Fibroblast of skin of right biceps (primary cell): ENCODE measurements at regions not wholly inside any gene's neighbourhood (a gene's known extent, or its start where the extent isn't known, plus 50 kb on each side); places are given as distances from the start of the nearest gene placed in this dataset.
"Not testable (repeated sequence)": the region's sequence is repeated elsewhere in the genome, so short reads cannot be mapped to it uniquely, and the experiment has no call there.

Experiments used
- DNase-seq: peaks from one replicate; pipeline ENCODE4 v3.0.0-alpha.2; 2013

GRCh38 chr3:63719796-63720445, 67.4 kb downstream of the SNTN start:
- no peak for DNase-seq

- DNase-seq = peak; percentile 77
Observed at GRCh38 chr3:63720951-63721350, 68.5 kb downstream of the SNTN start.

DNA sequence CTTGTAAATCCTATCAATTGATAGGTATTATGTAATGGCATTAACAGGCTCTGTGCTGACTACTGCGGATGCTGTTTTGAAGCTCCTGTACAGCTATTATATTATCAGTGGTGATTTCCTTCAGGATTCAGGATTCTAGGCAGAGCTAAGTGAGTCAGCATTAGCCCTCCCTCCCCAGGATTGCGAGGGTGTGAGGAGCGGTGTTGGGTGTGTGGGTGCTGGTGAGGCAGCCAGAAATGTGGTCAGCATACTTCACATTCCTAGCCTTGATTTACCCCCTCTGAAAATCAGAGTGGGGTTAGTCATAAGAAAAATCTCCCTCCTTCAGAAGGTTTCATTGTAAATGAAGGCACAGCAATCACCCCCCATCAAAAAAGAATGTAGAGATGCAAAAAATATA, 72.5 kb downstream of the SNTN start:
- peak; percentile 98 for DNase-seq

DNA sequence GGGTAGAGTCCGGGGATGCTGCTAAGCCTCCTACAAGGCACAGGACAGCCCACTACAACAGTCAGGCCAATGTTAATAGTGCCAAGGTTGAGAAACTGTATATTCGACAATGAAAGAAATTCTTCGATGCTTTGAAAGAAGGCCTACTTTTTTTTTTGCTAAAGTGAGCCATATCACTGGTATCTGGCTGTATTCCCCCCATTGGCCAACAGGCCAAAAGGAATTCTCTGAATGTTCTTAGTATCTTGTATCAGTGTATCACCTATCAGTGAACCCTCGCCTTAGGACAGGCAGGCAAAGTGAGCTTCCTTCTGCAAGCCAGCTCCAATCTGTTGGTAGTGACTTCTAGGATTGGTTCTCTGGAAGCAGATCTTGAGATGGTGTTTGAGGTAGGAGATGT, 74.2 kb downstream of the SNTN start:
- peak; percentile 26 for DNase-seq

- DNase-seq = peak; percentile 20
Observed at GRCh38 chr3:63727233-63727632, 74.8 kb downstream of the SNTN start.

- no peak for DNase-seq
Observed at GRCh38 chr3:63731866-63732265, 79.4 kb downstream of the SNTN start.

DNA sequence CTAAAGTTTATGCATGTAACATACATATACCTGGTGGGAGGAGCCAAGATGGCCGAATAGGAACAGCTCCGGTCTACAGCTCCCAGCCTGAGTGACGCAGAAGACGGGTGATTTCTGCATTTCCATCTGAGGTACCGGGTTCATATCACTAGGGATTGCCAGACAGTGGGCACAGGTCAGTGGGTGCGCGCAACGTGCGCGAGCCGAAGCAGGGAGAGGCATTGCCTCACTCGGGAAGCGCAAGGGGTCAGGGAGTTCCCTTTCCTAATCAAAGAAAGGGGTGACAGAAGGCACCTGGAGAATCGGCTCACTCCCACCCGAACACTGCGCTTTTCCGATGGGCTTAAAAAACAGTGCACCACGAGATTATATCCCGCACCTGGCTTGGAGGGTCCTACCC, 80.8 kb downstream of the SNTN start:
- DNase-seq = not testable (repeated sequence)

GRCh38 chr3:63734632-63735031, 82.2 kb downstream of the SNTN start:
- not testable (repeated sequence) for DNase-seq

DNA sequence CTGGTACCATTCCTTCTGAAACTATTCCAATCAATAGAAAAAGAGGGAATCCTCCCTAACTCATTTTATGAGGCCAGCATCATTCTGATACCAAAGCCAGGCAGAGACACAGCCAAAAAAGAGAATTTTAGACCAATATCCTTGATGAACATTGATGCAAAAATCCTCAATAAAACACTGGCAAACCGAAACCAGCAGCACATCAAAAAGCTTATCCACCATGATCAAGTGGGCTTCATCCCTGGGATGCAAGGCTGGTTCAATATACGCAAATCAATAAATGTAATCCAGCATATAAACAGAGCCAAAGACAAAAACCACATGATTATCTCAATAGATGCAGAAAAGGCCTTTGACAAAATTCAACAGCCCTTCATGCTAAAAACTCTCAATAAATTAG, 82.3 kb upstream of the C3orf49 start:
- not testable (repeated sequence) for DNase-seq

- not testable (repeated sequence) for DNase-seq
Observed at GRCh38 chr3:63738577-63738976, 80.5 kb upstream of the C3orf49 start.

DNA sequence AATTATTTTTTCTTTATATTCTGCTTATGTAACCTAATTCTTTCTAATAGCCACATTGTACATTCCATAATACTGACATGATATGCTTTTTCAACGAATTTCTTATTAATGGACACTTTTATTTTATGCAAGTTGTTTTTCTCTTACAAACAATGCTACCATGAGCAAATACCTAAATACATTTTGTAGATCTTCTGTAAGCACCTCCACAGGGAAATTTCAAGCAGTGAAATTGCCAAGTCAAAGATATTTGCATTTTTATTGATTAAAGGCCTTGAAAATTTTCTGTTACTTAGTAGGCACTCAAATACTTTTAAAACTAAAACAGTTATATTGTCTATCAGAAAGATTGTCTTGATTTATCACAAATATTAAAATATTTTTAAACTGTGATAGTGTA, 79.6 kb upstream of the C3orf49 start:
- no peak for DNase-seq

DNA sequence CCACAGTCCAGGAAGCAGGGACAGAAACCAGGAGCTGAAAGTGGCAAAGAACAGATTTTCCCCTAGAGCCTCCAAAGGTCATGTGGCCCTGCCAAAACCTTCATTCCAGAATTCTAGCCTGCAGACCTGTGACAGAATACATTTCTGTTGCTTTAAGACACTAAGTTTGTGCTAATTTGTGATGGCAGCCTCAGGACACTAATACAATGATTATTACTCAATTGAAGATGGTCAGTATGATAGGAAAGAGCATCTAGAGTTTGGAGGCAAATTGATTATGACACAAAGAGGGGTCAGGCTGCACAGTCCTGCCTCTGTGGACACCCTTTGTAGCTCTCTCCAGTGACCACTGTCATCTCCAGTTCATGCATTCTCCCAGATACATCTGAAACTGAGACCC, 79.0 kb upstream of the C3orf49 start:
- DNase-seq = no peak

GRCh38 chr3:63744693-63745092, 74.4 kb upstream of the C3orf49 start:
- not testable (repeated sequence) for DNase-seq

GRCh38 chr3:63745757-63746156, 73.3 kb upstream of the C3orf49 start:
- no peak for DNase-seq

GRCh38 chr3:63746211-63746610, 72.9 kb upstream of the C3orf49 start:
- DNase-seq = no peak

DNA sequence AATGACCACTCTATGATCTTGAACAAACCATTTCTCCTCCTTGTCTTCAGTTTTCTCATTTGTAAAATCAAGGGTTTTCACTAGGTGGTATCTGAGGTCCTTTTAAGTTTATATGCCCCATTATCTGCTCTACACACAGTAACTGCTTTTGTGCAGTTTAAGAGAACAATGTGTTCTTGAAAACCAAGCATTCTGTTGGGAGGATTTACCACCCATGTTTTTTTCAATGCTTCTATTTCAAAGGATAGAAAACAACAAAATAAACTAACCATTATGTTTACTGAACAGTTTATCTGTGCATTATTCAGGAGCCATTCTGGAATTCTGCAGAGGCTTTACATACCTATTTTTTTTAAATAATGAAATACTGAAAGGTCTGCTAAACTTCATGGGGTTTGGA, 67.6 kb upstream of the C3orf49 start:
- DNase-seq = no peak

DNA sequence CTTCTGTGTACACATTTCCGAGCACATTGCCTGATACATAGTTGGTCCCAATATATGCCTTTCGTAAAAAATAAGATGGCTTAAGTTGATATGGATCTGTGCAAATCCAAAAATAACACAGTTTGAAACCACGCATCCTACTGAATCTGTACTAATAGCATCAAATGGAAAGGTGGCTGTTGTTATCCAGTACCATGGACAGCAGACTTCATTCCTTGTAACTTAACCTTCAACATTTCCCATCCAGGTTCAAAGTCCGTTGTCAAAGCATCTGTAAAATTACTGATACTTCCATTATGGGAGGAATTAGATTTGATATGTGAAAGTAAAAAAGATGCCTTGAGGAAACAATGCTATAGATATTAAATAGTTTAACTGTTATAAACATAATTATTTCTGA, 65.5 kb upstream of the C3orf49 start:
- peak; percentile 45 for DNase-seq

GRCh38 chr3:63753995-63754394, 65.1 kb upstream of the C3orf49 start:
- DNase-seq = no peak

DNA sequence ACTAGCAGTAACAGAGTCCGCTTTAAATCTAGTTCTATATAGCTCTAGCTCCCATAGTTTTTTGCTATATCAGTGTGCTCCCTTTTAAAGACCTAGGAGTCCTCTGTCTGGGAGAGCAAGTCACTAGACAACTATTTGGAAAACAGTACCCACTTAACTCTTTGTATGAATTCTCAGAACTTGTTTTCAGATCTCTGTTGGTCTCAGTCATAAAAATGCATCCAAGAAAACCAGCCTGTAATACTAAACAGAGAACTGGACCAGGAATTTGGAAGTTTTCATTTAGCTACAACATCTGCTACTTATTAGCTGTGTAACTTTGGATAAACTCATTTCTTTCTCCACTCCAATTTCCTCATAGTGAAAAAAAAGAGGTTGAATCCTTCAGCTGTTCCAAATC, 56.9 kb upstream of the C3orf49 start:
- DNase-seq = peak; percentile 88

GRCh38 chr3:63762934-63763550, 56.1 kb upstream of the C3orf49 start:
- DNase-seq = peak; percentile 89

DNA sequence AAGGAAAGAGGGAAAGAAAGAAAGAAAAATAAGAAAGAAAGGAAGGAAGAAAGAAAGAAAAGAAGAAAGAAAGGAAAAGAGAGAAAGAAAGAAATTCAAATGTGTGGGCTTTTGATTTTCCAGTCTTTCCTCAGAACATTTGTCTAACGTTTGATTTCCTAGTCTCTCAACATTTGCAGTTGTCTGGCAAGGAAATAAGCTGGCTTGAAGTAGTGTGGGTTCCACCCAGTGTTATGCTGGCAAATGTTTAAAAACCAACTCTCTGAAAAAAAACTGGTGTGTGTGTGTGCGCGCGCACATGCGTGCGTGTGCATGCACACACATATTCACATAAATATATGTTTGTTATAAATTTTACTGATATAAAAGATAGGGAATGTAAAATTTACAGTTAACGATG, 54.6 kb upstream of the C3orf49 start:
- DNase-seq = no peak

GRCh38 chr3:63766261-63766660, 52.8 kb upstream of the C3orf49 start:
- DNase-seq = no peak

DNA sequence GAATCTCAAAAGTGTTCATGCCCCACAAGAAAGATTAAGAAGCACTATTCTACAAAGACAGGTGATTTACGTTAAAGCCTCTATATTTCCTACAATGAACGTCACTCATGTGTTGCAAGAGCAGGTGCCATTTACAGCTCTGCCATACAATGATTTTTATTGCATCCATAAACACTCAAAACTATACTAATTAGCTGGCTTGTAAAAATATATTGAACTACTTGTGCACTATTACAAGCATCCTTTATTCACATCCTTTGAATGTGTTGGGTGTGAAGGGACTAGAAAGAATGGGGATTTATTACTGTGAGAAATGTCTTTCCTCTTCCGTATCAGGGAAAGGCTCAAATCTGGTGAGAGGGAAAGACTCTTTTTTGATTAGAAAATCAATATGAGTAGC, 50.7 kb upstream of the C3orf49 start:
- DNase-seq = no peak

DNA sequence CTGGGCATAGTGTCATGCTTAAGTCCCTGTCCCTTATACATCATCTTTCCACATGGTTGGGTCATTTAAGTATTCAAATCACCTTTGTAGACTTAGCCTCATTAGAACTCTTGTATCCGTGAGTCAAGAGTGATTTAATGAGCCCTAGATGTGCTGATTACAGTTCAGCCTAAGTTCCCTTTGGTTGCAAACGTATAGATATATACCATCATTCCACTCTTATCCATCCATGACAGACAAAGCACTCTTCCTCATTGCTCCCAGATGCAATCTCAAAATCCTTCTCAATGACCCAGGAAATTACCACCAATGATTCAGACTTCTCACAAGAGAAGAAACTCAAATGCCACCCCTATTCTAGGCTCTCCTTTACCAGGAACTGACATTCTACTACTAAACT, 50.2 kb upstream of the C3orf49 start:
- no peak for DNase-seq
